Activated T-cell treated with anti-CD3 and anti-CD28 coated beads, Interleukin-2, amount 50 U/mL, for 4 hours (primary cell): ENCODE measurements at regions not wholly inside any gene's neighbourhood (a gene's known extent, or its start where the extent isn't known, plus 50 kb on each side); places are given as distances from the start of the nearest gene placed in this dataset.

ENCODE experiments used
- ATAC-seq, 2 donors: fragments of 200-7000 bp; cut with Tn5 transposase; one replicate each; pipeline ENCODE4 v1.10.0; 2021
- DNase-seq: peaks from one replicate; pipeline ENCODE4 v3.0.0-alpha.2; 2020
- H3K27me3 Mint-ChIP-seq: one replicate; pipeline ENCODE4 v1.8.0; 2021; ENCODE audit warnings: low read depth, mixed read lengths
- H3K36me3 Mint-ChIP-seq: one replicate; pipeline ENCODE4 v1.8.0; 2022; ENCODE audit warnings: mixed read lengths; ENCODE audit not compliant: insufficient read depth
- H3K4me1 Mint-ChIP-seq: one replicate; pipeline ENCODE4 v1.8.0; 2021; ENCODE audit warnings: low read depth, mixed read lengths
- H3K4me3 Mint-ChIP-seq: one replicate; pipeline ENCODE4 v1.8.0; 2021; ENCODE audit warnings: mild to moderate bottlenecking, moderate library complexity, mixed read lengths
- H3K9me3 Mint-ChIP-seq: one replicate; pipeline ENCODE4 v1.8.0; 2021; ENCODE audit warnings: mixed read lengths

DNA sequence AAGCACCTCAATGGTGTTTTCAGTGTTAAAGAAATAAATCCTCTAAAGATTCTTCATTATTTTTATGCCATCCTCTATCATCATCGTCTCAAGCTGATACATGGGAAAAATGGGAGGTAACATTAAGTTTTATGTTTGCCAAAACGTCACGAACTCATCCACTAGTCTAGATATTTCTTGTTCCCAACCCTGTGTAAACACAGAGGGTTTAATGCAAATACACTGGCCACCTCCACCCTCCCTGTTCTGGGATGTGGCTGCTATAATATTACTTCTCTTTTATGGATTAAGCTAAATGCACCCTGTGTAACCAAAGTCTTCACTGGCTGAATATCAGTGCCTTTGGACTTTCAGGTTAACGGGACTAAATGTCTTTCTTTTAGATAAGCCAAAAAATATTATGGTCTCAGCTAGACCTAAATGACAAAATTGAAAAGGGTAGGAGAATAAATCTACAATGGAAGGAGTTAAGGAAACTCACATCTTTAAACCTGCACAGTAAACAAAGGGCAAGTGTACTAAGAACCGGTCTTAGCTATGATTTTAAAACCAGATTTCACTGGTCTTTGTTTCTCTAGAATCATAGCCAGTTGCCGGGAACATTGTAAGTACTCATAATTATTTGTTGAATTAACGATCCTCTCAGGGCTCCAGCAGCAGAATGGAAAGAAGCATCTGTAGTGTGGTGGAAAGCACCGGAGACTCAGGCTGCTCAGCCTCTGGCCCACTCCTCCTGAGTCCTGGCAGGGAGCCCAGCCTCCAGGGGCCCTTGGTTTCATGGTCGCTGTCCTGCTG, 103.5 kb upstream of the NOCT start:
- no peaks in the 10 kb centered on the region for H3K4me1 Mint-ChIP-seq
- no peaks in the 10 kb centered on the region for H3K36me3 Mint-ChIP-seq
- H3K27me3 Mint-ChIP-seq: no peaks in the 10 kb centered on the region
- no peak overlapping the region for H3K4me3 Mint-ChIP-seq
- H3K9me3 Mint-ChIP-seq: no peaks in the 10 kb centered on the region
- DNase-seq (no peak), ATAC-seq (no peak)

DNA sequence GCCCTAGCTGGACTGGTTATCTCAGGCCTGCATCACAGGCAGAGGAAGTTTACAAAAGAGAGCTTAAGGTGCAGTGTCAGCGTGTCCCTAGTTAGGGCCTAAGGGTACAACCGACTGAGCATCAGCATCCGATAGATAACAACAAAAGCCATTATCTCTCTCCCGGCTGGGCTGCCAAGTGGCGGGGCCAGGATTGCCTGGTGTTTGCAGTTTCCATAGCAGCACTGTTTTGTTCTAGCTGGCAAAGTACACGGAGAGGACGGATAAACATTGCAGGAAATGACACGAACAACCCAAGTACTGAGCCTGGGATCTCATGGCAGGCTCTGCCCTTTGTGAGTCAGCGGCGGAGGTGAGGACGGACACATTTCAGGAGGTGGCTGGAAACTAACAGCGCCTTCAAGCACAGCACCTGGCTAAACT, 104.7 kb upstream of the NOCT start:
- no peak overlapping the region for H3K4me3 Mint-ChIP-seq
- no peak for ATAC-seq
- H3K4me1 Mint-ChIP-seq: no peaks in the 10 kb centered on the region
- no peak for DNase-seq
- H3K9me3 Mint-ChIP-seq: no peaks in the 10 kb centered on the region
- no peaks in the 10 kb centered on the region for H3K36me3 Mint-ChIP-seq
- no peaks in the 10 kb centered on the region for H3K27me3 Mint-ChIP-seq

DNA sequence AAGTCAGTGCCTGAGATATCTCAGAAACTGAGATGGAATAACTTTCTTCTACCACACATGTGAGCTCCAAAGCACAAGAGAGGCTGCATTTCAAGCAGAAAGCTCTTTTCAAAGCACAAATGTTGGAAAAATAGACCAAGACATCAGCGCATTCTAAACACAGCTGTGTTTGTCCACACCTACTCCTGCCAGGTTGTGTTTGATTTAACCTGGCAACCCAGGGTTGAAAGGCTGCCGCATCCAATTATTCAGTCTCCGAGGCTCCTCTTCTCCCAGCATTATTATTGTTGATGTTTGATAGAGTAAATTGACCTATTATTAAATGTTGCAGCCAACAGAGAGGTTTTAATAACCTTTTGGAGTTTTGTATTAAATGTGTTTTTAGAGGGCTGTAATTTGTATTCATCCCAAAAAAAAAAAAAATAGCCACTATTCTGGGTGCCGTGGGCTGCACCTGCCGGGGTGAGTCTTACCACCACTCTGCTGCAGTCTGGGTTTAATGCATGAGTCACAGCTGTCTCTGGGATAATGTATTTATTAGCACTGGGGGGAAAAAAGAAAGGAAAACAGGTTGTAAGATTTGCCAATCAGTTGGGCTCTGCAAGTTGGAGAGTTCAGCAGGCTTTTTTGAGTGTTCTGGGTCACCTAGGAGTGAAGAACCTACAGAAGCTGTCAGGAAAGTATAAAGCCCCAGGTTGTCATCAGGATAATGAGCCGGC, 105.2 kb upstream of the NOCT start:
- no peak overlapping the region for H3K4me3 Mint-ChIP-seq
- H3K4me1 Mint-ChIP-seq: no peaks in the 10 kb centered on the region
- no peak for DNase-seq
- no peak for ATAC-seq
- H3K9me3 Mint-ChIP-seq: no peaks in the 10 kb centered on the region
- H3K36me3 Mint-ChIP-seq: no peaks in the 10 kb centered on the region
- H3K27me3 Mint-ChIP-seq: no peaks in the 10 kb centered on the region

DNA sequence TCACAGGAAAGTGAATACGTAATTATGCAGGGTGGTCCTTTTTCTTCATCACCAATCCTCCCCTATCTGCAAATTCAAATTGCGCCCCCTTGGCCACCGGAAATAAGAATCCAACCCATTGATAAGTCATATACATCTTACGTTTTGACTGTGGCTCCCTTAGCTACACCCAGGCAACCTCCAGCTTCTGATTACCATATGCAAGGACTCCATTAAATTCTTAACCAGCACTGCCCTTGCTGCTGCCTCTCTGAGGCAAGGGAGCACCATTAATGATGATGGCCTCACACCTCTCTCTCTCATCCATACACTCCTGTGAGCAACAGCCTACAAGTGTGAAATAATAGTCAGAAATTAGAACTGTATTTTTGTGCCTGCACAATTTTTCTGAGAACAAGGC, 106.0 kb upstream of the NOCT start:
- Mint-ChIP-seq H3K4me1 (no peaks in the 10 kb centered on the region), H3K27me3 (no peaks in the 10 kb centered on the region), H3K36me3 (no peaks in the 10 kb centered on the region), H3K4me3 (no peak overlapping the region), H3K9me3 (no peaks in the 10 kb centered on the region)
- ATAC-seq: no peak
- DNase-seq: no peak

DNA sequence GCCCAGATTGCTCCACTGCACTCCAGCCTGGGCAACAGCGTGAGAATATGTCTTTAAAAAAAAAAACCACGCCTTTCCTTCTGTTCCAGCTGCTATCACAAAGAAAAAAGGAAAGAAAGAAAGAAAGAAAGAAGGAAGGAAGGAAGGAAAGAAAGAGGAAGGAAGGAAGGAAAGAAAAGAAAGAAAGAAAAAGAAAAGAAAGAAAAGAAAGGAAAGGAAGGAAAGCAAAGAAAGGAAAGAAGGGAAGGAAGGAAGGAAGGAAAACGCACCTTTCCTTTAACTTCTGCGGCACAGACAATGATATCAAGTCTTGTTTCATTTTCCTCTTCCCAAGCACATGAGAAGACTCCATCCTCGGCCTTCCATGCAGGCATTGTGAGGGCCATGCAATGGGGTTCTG, 107.4 kb upstream of the NOCT start:
- no peaks in the 10 kb centered on the region for H3K4me1 Mint-ChIP-seq
- no peaks in the 10 kb centered on the region for H3K27me3 Mint-ChIP-seq
- H3K4me3 Mint-ChIP-seq: no peak overlapping the region
- DNase-seq (no peak), ATAC-seq (no peak)
- no peaks in the 10 kb centered on the region for H3K36me3 Mint-ChIP-seq
- H3K9me3 Mint-ChIP-seq: no peaks in the 10 kb centered on the region

DNA sequence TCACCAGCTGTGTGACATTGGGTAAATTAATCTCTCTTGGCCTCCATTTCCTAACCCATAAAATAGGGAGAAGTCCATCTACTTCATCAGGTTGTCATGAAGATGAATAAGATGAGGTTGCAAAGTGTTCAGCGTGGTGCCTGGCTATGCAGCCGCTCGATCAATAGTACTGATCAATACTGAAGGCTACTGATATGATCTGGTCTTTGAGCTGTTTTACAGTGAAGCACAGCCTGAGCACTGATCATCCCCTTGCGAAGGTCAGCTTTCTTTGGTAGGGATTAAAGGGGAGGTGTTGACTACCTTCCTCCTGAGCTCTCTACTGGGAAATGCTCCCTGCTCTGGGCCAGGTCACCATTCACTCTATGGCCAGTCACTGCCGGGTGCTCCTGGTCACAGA, 108.4 kb upstream of the NOCT start:
- no peaks in the 10 kb centered on the region for H3K9me3 Mint-ChIP-seq
- H3K27me3 Mint-ChIP-seq: no peaks in the 10 kb centered on the region
- ATAC-seq (no peak), DNase-seq (no peak)
- H3K4me1 Mint-ChIP-seq: no peaks in the 10 kb centered on the region
- H3K36me3 Mint-ChIP-seq: no peaks in the 10 kb centered on the region
- no peak overlapping the region for H3K4me3 Mint-ChIP-seq

DNA sequence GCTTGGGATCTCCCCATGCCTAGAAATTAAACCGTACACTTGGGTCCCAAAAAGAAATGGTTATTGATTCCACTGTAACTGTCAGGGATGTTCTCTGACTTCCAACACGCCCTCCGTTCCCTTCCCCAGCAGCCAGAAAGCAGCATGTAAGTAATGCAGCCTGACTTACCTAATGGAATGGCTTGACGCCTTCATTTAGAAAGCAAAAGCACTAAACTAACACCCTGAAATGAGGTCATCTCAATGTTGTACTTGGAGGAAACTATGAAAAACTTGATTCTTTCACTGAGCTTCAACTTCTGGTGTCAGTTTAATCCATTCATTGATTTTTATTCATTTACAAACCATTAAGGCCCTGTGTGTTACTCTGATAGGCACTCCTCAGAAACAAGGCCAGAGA, 110.8 kb upstream of the NOCT start:
- ATAC-seq (no peak), DNase-seq (no peak)
- Mint-ChIP-seq H3K36me3 (no peaks in the 10 kb centered on the region), H3K4me3 (no peak overlapping the region), H3K27me3 (no peaks in the 10 kb centered on the region), H3K9me3 (no peaks in the 10 kb centered on the region), H3K4me1 (no peaks in the 10 kb centered on the region)

DNA sequence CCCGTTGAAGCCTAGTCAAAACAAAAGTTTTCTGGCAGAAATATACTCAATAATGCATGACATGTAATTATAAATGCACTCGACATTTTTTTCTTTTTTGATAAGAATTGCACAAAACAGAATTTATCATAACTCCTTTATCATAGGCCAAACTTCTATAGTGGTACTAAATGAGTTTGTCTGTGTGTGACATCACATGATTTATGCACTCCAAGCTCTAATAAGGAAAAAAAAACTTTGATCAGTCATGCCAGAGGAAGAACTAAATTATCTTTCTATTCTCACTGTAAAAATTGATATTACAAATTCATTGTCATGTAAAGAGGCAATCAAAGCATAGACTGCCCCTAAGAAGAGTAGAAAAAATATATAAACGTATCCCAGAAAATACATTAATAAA, 112.4 kb upstream of the NOCT start:
- H3K27me3 Mint-ChIP-seq: no peaks in the 10 kb centered on the region
- no peaks in the 10 kb centered on the region for H3K9me3 Mint-ChIP-seq
- DNase-seq (no peak), ATAC-seq (no peak)
- H3K4me3 Mint-ChIP-seq: no peak overlapping the region
- no peaks in the 10 kb centered on the region for H3K4me1 Mint-ChIP-seq
- H3K36me3 Mint-ChIP-seq: no peaks in the 10 kb centered on the region

DNA sequence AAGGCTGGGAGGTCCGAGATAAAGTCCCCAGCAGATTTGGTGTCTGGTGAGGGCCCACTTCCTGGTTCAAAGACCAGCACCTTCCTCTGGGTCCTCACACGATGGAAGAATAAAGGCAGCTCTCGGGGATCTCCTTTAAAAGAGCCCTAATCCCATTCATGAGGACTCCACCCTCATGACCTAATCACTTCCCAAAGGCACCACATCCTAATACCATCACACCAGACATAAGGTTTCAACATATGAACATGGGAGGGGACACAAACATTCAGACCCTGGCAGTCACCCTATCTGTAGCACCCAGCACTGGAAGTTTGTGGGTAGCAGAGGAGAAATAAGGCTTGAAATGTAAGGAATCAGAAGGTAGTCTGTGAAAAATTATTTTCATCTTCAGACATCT, 112.9 kb upstream of the NOCT start:
- no peaks in the 10 kb centered on the region for H3K36me3 Mint-ChIP-seq
- H3K9me3 Mint-ChIP-seq: no peaks in the 10 kb centered on the region
- no peaks in the 10 kb centered on the region for H3K27me3 Mint-ChIP-seq
- DNase-seq (no peak), ATAC-seq (no peak)
- H3K4me1 Mint-ChIP-seq: no peaks in the 10 kb centered on the region
- no peak overlapping the region for H3K4me3 Mint-ChIP-seq

DNA sequence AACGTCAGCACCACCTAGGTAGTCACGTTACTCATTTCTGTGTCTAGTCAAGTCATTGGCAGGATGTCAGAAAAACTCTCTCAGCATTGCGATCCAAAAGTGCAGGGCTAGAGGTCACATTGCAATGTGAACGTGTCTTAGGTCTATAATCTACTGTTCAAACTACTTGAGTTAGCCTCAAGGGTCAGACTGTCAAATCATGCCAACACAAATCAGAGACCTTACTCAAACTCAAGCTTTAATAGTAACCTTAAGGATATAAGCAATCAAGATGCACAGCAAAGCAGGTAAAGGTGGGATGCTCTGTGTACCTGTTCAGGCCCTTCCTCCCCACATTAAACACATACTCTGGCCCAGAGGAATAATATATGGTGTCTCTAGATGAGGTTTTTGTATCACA, 114.4 kb upstream of the NOCT start:
- DNase-seq: no peak
- no peak overlapping the region for H3K4me3 Mint-ChIP-seq
- H3K9me3 Mint-ChIP-seq: no peaks in the 10 kb centered on the region
- H3K4me1 Mint-ChIP-seq: no peaks in the 10 kb centered on the region
- H3K36me3 Mint-ChIP-seq: no peaks in the 10 kb centered on the region
- no peak for ATAC-seq
- no peaks in the 10 kb centered on the region for H3K27me3 Mint-ChIP-seq

DNA sequence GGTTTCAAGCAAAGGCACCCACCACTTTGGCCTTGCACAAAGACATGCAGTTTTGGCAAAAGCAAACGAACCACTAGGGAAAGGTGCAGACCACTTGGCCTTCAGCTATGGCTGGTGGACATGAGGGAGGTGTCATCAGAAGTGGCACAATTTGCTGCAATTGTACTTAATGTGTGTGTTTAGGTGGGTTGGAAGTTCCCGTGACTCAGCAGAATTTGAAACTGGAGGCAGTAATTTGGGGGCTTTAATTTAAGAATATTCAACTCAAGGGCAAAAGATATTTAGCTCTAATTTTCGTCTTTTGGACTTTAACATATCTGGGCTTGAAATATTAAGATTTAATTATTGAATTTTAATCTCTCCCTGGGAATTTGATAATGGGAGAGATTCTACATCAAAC, 115.6 kb upstream of the NOCT start:
- Mint-ChIP-seq H3K4me3 (no peak overlapping the region), H3K27me3 (no peaks in the 10 kb centered on the region), H3K4me1 (no peaks in the 10 kb centered on the region), H3K9me3 (no peaks in the 10 kb centered on the region), H3K36me3 (no peaks in the 10 kb centered on the region)
- no peak for ATAC-seq
- DNase-seq: no peak

DNA sequence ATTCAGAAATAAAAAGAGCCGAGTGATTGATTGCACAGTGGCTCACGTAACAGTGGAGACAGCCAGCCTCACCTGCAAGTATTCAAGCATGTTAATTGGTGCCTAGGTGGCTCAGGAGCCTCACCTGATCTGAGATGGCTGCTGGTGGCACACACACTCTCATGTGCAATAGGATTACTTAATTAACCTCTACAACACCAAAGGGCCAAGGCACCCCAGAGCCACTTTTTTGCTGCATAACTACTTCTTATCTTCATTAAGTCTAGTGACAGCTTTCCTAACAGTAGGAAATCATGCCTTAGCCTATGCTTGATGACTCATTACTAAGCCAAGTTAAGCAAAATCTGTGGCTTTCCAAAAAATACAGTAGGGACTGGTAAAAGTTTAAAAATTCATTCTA, 117.3 kb upstream of the NOCT start:
- no peak for DNase-seq
- no peaks in the 10 kb centered on the region for H3K36me3 Mint-ChIP-seq
- no peak for ATAC-seq
- H3K9me3 Mint-ChIP-seq: no peaks in the 10 kb centered on the region
- no peaks in the 10 kb centered on the region for H3K27me3 Mint-ChIP-seq
- H3K4me1 Mint-ChIP-seq: no peaks in the 10 kb centered on the region
- H3K4me3 Mint-ChIP-seq: no peak overlapping the region

DNA sequence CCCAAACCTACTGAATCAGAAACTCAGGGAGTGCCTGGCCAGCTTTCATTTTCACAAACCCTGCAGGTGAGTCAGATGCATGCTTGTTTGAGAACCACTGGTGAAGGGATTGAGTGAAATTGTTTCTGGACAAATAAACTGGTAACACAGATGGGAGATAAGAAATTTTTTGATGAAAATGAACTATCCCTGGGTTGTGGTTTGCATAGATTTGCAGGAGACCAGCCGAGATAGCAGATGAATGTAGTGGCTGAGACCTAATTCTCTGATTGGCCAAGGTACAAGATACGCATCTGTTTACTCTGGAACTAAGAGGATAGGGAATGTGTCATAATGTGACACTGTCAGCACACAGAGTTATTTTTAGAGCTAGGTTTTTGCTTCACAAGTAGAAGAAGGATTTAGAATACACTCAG, 117.8 kb upstream of the NOCT start:
- Mint-ChIP-seq H3K4me1 (no peaks in the 10 kb centered on the region), H3K9me3 (no peaks in the 10 kb centered on the region), H3K4me3 (no peak overlapping the region), H3K36me3 (no peaks in the 10 kb centered on the region), H3K27me3 (no peaks in the 10 kb centered on the region)
- ATAC-seq (no peak), DNase-seq (no peak)

DNA sequence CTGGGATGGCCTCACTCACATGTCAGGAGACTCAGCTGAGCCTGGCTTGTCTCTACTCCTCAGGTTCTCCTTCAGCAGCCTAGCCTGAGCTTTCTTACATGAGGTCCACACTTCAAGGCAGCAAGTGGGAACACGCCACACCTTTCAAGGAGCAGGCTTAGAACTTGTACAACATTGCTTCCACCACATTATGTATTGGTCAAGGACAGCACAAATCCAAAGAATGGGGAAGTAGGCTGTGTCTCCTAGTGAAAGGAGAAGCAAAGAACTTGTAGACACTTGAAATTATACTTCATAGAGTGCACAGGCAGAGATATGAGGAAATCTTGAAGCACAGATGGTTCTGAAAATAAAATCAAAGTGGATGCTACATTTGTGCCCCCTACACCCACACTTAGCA, 120.9 kb upstream of the NOCT start:
- DNase-seq (no peak), ATAC-seq (no peak)
- no peak overlapping the region for H3K4me3 Mint-ChIP-seq
- no peaks in the 10 kb centered on the region for H3K4me1 Mint-ChIP-seq
- no peaks in the 10 kb centered on the region for H3K36me3 Mint-ChIP-seq
- H3K27me3 Mint-ChIP-seq: no peaks in the 10 kb centered on the region
- no peaks in the 10 kb centered on the region for H3K9me3 Mint-ChIP-seq

DNA sequence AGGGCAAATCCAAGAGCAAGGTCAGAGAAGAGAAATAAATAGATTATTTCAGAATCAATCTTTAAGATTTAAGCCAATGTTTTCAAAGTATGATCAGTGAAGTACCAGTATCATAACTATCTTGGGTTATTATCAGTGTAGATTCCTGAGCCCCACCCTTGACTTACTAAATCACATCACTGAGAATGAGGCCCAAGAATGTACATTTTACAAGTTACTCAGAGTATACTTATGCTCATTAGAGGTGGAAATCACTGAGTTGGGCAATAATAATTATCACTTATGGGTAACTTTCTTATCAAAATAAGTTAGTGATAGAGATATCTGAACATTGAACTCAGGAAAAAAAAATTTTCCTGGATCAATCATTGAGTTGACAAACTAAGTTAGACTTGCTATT, 121.6 kb upstream of the NOCT start:
- no peaks in the 10 kb centered on the region for H3K36me3 Mint-ChIP-seq
- no peaks in the 10 kb centered on the region for H3K27me3 Mint-ChIP-seq
- no peaks in the 10 kb centered on the region for H3K9me3 Mint-ChIP-seq
- H3K4me3 Mint-ChIP-seq: no peak overlapping the region
- no peak for ATAC-seq
- no peaks in the 10 kb centered on the region for H3K4me1 Mint-ChIP-seq
- DNase-seq: no peak
